ENCODE measurements at regions not wholly inside any gene's neighbourhood (a gene's known extent, or its start where the extent isn't known, plus 50 kb on each side); places are given as distances from the start of the nearest gene placed in this dataset.

GRCh38 chr12:131510431-131510830 lies 200.5 kb upstream of the SFSWAP start:
- TF ChIP-seq RAD21 (conservative IDR thresholded peaks at IDR 0.05) = no peak
- no peak for TF ChIP-seq REST (IDR thresholded peaks at IDR 0.05; ENCODE audit: borderline replicate concordance)
- no peak for TF ChIP-seq EZH2 (IDR thresholded peaks at IDR 0.05; ENCODE audit: borderline replicate concordance, insufficient read depth, low read length, poor library complexity, severe bottlenecking)
- TF ChIP-seq SMC3 (conservative IDR thresholded peaks at IDR 0.05; ENCODE audit: poor library complexity) = no peak
- no peak for TF ChIP-seq POLR2AphosphoS5 (IDR thresholded peaks at IDR 0.05)
- no peak for TF ChIP-seq EP300 (conservative IDR thresholded peaks at IDR 0.05; ENCODE audit: poor library complexity, severe bottlenecking)
- no peak for TF ChIP-seq MXI1 (conservative IDR thresholded peaks at IDR 0.05; ENCODE audit: poor library complexity, severe bottlenecking)
- Histone ChIP-seq H3K27me3 (ENCODE audit: insufficient read depth, low read depth, low read length) (no peaks in the 10 kb centered on the region), H2AFZ (ENCODE audit: low read depth, low read length) (no peak overlapping the region), H3K9me3 (ENCODE audit: low read length) (no peaks in the 10 kb centered on the region), H4K20me1 (ENCODE audit: insufficient read depth) (no peaks in the 10 kb centered on the region), H3K79me2 (replicated peaks; ENCODE audit: insufficient read depth, low read length) (no peaks in the 10 kb centered on the region), H3K4me3 (ENCODE audit: low read length) (no peak overlapping the region), H3F3A (ENCODE audit: insufficient read depth, low read length, poor library complexity, severe bottlenecking) (no peaks in the 10 kb centered on the region), H3K9ac (ENCODE audit: low read length) (no peak overlapping the region), H3K27ac (ENCODE audit: low read length) (no peak overlapping the region), H3K36me3 (ENCODE audit: insufficient read depth, low read length) (no peaks in the 10 kb centered on the region), H3K9me2 (ENCODE audit: insufficient read depth, low read length) (no peaks in the 10 kb centered on the region), H3K4me2 (ENCODE audit: low read length) (no peak overlapping the region)

GRCh38 chr12:131511391-131511802 lies 199.5 kb upstream of the SFSWAP start:
- H3K9me3 ChIP-seq (ENCODE audit: low read length) = no peaks in the 10 kb centered on the region
- no peaks in the 10 kb centered on the region for H3F3A ChIP-seq (ENCODE audit: insufficient read depth, low read length, poor library complexity, severe bottlenecking)
- no peaks in the 10 kb centered on the region for H4K20me1 ChIP-seq (ENCODE audit: insufficient read depth)
- H3K36me3 ChIP-seq (ENCODE audit: insufficient read depth, low read length) = no peaks in the 10 kb centered on the region
- H3K27me3 ChIP-seq (ENCODE audit: insufficient read depth, low read depth, low read length) = no peaks in the 10 kb centered on the region
- H3K79me2 ChIP-seq (replicated peaks; ENCODE audit: insufficient read depth, low read length) = no peaks in the 10 kb centered on the region
- H3K4me3 ChIP-seq (ENCODE audit: low read length) = no peak overlapping the region
- H3K27ac ChIP-seq (ENCODE audit: low read length) = no peak overlapping the region
- H3K9me2 ChIP-seq (ENCODE audit: insufficient read depth, low read length) = no peaks in the 10 kb centered on the region
- TF ChIP-seq EZH2 (IDR thresholded peaks at IDR 0.05; ENCODE audit: borderline replicate concordance, insufficient read depth, low read length, poor library complexity, severe bottlenecking) = no peak
- TF ChIP-seq MXI1 (conservative IDR thresholded peaks at IDR 0.05; ENCODE audit: poor library complexity, severe bottlenecking) = no peak
- TF ChIP-seq RAD21 (conservative IDR thresholded peaks at IDR 0.05) = no peak
- no peak for TF ChIP-seq REST (IDR thresholded peaks at IDR 0.05; ENCODE audit: borderline replicate concordance)
- no peak for TF ChIP-seq TAF1 (IDR thresholded peaks at IDR 0.05; ENCODE audit: low read depth)
- TF ChIP-seq EP300 (conservative IDR thresholded peaks at IDR 0.05; ENCODE audit: poor library complexity, severe bottlenecking) = no peak
- no peak for TF ChIP-seq POLR2AphosphoS5 (IDR thresholded peaks at IDR 0.05)
- no peak for TF ChIP-seq SMC3 (conservative IDR thresholded peaks at IDR 0.05; ENCODE audit: poor library complexity)
- no peak for TF ChIP-seq CTCF (IDR thresholded peaks at IDR 0.05; ENCODE audit: poor library complexity, severe bottlenecking)
- no peak overlapping the region for H3K4me2 ChIP-seq (ENCODE audit: low read length)
- H3K9ac ChIP-seq (ENCODE audit: low read length) = no peak overlapping the region
- no peak overlapping the region for H2AFZ ChIP-seq (ENCODE audit: low read depth, low read length)

Measured in neural cell (in vitro differentiated cells).